ENCODE measurements at regions not wholly inside any gene's neighbourhood (a gene's known extent, or its start where the extent isn't known, plus 50 kb on each side); places are given as distances from the start of the nearest gene placed in this dataset.

GRCh38 chr2:75852639-75853038, 141.9 kb upstream of the GCFC2 start:
- TF ChIP-seq POLR2A (IDR thresholded peaks at IDR 0.05) = no peak
- TF ChIP-seq CTCF (IDR thresholded peaks at IDR 0.05) = no peak
